Prostate gland (tissue), 2 donors: ENCODE measurements at regions not wholly inside any gene's neighbourhood (a gene's known extent, or its start where the extent isn't known, plus 50 kb on each side); places are given as distances from the start of the nearest gene placed in this dataset.

Experiments used
- CTCF ChIP-seq, 4 experiments: fragments of 200-600 bp in 2 of 4; fragments of 450-650 bp in 2 of 4; sonication (generic) in 2 of 4; IDR thresholded peaks; 1 replicate in 3 of 4; 2 replicates in 1 of 4; pipeline ENCODE4 v1.5.1; 2016 to 2019; ENCODE audit warnings: antibody characterized with exemption in 4 of 4, mild to moderate bottlenecking in 2 of 4, moderate library complexity in 2 of 4
- POLR2A ChIP-seq: fragments of 450-650 bp; IDR thresholded peaks from one replicate; pipeline ENCODE4 v1.6.1; 2016; ENCODE audit warnings: antibody characterized with exemption, mild to moderate bottlenecking

GRCh38 chr1:116314305-116314919 lies 58.6 kb upstream of the ATP1A1 start:
- no peak for TF ChIP-seq CTCF (IDR thresholded peaks at IDR 0.05)
- no peak for TF ChIP-seq POLR2A
